Common myeloid progenitor, CD34-positive (primary cell): ENCODE measurements at regions not wholly inside any gene's neighbourhood (a gene's known extent, or its start where the extent isn't known, plus 50 kb on each side); places are given as distances from the start of the nearest gene placed in this dataset.
"Not testable (repeated sequence)": the region's sequence is repeated elsewhere in the genome, so short reads cannot be mapped to it uniquely, and the experiment has no call there.

Experiments
- CTCF ChIA-PET: fragments of 350-600 bp; sonication (Branson Sonifier 250); formaldehyde crosslinking; loops from one replicate; lab custom pipeline; 2021; ENCODE audit warnings: antibody characterized with exemption; lab: Charles Lee
- POLR2A ChIA-PET: fragments of 350-600 bp; sonication (Branson Sonifier 250); formaldehyde crosslinking; loops from one replicate; lab custom pipeline; 2021; ENCODE audit warnings: antibody characterized with exemption; lab: Charles Lee
- DNase-seq, 3 donors: peaks; one replicate each; pipeline versions ENCODE4 v3.0.0 to v3.0.0-alpha.2; 2013
- H3K27ac ChIP-seq, 2 experiments: 1 replicate in 1 of 2; 2 replicates in 1 of 2; pipeline ENCODE4 v1.7.0; 2013; ENCODE audit warnings: inconsistent platforms in 2 of 2, low read length in 2 of 2, mild to moderate bottlenecking in 2 of 2, low read depth in 1 of 2, moderate library complexity in 1 of 2; ENCODE audit not compliant: severe bottlenecking in 2 of 2, insufficient read depth in 1 of 2, poor library complexity in 1 of 2
- H3K27me3 ChIP-seq, 5 experiments: replicated peaks in 2 of 5; 1 replicate in 3 of 5; 2 replicates in 2 of 5; pipeline versions ENCODE4 v1.6.1 to v1.7.0; 2013; ENCODE audit warnings: low read length in 4 of 5, mild to moderate bottlenecking in 2 of 5, moderate library complexity in 2 of 5, inconsistent platforms in 1 of 5; ENCODE audit not compliant: insufficient read depth in 5 of 5, control insufficient read depth in 4 of 5
- H3K36me3 ChIP-seq, 4 experiments: 1 replicate in 2 of 4; 2 replicates in 2 of 4; pipeline versions ENCODE4 v1.6.1 to v1.7.0; 2013; ENCODE audit warnings: low read length in 3 of 4, control low read depth in 1 of 4, mild to moderate bottlenecking in 1 of 4; ENCODE audit not compliant: control insufficient read depth in 4 of 4, insufficient read depth in 4 of 4
- H3K4me1 ChIP-seq, 4 experiments: 1 replicate in 3 of 4; 2 replicates in 1 of 4; pipeline versions ENCODE4 v1.6.1 to v1.7.1; 2013; ENCODE audit warnings: low read length in 3 of 4, mild to moderate bottlenecking in 3 of 4, control low read depth in 1 of 4, inconsistent platforms in 1 of 4, moderate library complexity in 1 of 4; ENCODE audit not compliant: control insufficient read depth in 4 of 4, insufficient read depth in 4 of 4; ENCODE audit errors: control extremely low read depth in 1 of 4
- H3K4me3 ChIP-seq, 7 experiments: 1 replicate in 4 of 7; 2 replicates in 3 of 7; pipeline versions ENCODE4 v1.5.1 to v1.7.0; 2013; ENCODE audit warnings: mild to moderate bottlenecking in 7 of 7, low read length in 6 of 7, moderate library complexity in 6 of 7, inconsistent platforms in 2 of 7, low read depth in 2 of 7, control low read depth in 1 of 7; ENCODE audit not compliant: insufficient read depth in 4 of 7, control insufficient read depth in 1 of 7; ENCODE audit errors: extremely low read depth in 1 of 7
- H3K9me3 ChIP-seq, 5 experiments: 1 replicate in 4 of 5; 2 replicates in 1 of 5; pipeline versions ENCODE4 v1.6.1 to v1.7.1; 2013; ENCODE audit warnings: low read length in 4 of 5, mild to moderate bottlenecking in 2 of 5, inconsistent platforms in 1 of 5, low read depth in 1 of 5, moderate library complexity in 1 of 5; ENCODE audit not compliant: control insufficient read depth in 4 of 5, insufficient read depth in 2 of 5; ENCODE audit errors: control extremely low read depth in 1 of 5
- WGBS: methylation state at CpG from one replicate; pipeline ENCODE4 v1.1.5; 2013; ENCODE audit not compliant: insufficient coverage; 5-methylcytosine and 5-hydroxymethylcytosine counted together

DNA sequence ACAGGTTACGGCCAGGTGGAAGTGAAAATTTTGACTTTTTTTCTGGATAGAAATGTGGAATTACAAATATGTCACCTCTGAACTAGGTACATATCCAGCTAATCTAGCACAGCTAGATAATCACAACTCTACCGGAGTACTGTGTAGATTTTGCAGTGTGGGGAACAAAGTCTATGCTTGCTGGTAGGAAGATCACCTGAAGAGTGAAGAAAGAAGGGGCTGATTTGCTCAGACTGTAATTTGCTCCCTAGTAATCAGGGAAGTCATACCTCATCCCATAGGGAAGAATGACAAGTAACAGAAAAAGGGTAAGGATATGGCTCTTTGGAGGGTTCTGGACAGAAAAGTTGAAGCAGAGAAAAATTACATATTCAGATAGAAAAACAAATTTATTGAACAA is 319.6 kb upstream of the TMPRSS15 start:
- Histone ChIP-seq H3K9me3 (no peaks in the 10 kb centered on the region), H3K4me3 (no peak overlapping the region), H3K27me3 (no peaks in the 10 kb centered on the region), H3K4me1 (no peaks in the 10 kb centered on the region), H3K27ac (no peak overlapping the region), H3K36me3 (no peaks in the 10 kb centered on the region)
- ChIA-PET CTCF (no interaction called here), POLR2A (interaction anchor here (0.6 kb wide), 1 partner anchor 65 kb away, joined by 3 read pairs; no protein-coding TSS in a partner anchor)
- WGBS, result no CpG with 5 or more reads among the region's 2 CpGs
- no peak for DNase-seq

DNA sequence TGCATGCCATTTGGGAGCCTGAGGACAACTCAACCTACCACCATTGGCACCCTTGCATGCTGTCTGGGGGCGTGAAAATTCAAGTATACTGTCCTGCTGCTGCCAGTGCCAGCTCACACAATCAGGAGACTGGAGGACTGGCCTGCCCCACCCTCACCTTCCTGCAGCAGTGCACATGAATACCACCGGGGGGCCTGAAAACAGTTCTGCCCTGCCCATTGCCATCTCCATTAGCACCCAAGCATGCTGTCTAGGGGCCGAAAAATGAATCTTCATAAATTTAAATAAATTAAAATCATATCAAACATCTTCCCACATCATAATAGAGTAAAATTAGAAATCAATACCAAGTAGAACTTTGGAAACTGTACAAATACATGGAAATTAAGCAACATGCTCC is 322.1 kb upstream of the TMPRSS15 start:
- POLR2A ChIA-PET, result no interaction called here
- H3K4me1 ChIP-seq, result no peaks in the 10 kb centered on the region
- DNase-seq, result no peak
- H3K36me3 ChIP-seq, result no peaks in the 10 kb centered on the region
- H3K27me3 ChIP-seq, result no peaks in the 10 kb centered on the region
- 36% methylated on average over 1 of the region's 3 CpGs for WGBS
- no peaks in the 10 kb centered on the region for H3K9me3 ChIP-seq
- no peak overlapping the region for H3K27ac ChIP-seq
- CTCF ChIA-PET, result no interaction called here
- H3K4me3 ChIP-seq, result no peak overlapping the region

DNA sequence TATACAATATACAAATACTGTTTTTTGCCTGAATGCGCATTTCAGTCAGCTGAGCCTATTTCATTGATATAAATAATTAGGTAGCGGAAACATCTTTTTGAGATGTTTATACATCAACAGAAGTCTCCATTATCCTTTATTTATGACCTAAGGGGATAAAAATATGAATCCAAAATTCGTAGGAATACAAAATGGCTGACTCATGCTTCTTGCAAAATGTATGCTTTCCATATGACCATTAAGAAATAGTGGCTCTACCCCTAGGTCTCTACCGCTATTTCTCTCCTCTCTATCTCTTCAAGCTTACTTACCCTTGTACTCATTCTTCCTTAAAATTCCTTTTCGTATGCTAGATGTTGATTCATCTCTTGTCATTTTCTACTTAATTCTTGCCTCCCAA is 338.4 kb upstream of the TMPRSS15 start:
- ChIA-PET CTCF (no interaction called here), POLR2A (no interaction called here)
- no peaks in the 10 kb centered on the region for H3K9me3 ChIP-seq
- 100% methylated on average over 2 of the region's 5 CpGs for WGBS
- no peak overlapping the region for H3K4me3 ChIP-seq
- no peaks in the 10 kb centered on the region for H3K36me3 ChIP-seq
- H3K4me1 ChIP-seq, result no peaks in the 10 kb centered on the region
- no peak for DNase-seq
- no peaks in the 10 kb centered on the region for H3K27me3 ChIP-seq
- no peak overlapping the region for H3K27ac ChIP-seq

DNA sequence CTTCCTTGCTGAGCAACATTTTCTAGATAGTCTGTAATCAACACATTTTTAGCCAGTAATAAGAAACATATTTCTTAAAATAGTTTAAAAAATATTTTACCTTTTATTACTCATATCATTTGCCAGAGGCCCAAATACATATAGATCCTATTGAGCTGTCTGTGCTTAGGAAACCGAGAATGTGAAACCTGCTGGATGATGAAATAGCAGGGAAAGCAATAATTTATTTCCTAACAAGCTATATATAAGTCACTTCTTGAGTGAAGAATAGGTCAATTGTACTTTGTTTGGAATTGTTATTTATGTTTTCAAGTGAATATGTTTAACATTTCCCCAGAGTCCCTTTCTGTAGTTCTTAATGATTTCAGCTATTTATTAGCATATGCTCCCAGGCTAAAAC is 339.9 kb upstream of the TMPRSS15 start:
- no peak for DNase-seq
- no peaks in the 10 kb centered on the region for H3K4me1 ChIP-seq
- H3K4me3 ChIP-seq, result no peak overlapping the region
- H3K27me3 ChIP-seq, result no peaks in the 10 kb centered on the region
- WGBS, result no CpG with 5 or more reads among the region's 1 CpG
- ChIA-PET POLR2A (no interaction called here), CTCF (no interaction called here)
- H3K9me3 ChIP-seq, result no peaks in the 10 kb centered on the region
- no peaks in the 10 kb centered on the region for H3K36me3 ChIP-seq
- H3K27ac ChIP-seq, result no peak overlapping the region

DNA sequence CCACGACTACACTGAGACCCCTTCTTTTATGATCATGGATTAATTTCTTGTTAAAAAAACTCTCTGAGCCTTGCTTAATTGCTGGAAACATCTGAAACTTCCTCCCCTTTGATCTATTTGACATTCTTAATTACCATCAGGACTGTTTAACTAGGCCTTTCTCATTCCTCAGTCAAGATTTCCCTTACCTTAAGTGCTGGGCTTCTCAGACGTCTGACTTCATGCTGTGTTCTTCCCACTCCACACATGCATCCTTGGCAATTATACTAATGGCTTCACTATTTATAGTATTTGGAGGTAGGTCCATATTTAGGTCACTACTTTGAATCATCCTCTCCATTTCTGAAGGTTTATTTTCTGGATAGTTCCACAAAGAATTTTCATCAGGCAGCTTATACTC is 341.3 kb upstream of the TMPRSS15 start:
- no peaks in the 10 kb centered on the region for H3K9me3 ChIP-seq
- H3K4me1 ChIP-seq, result no peaks in the 10 kb centered on the region
- H3K4me3 ChIP-seq, result no peak overlapping the region
- 83% methylated on average over 1 of the region's 2 CpGs for WGBS
- no peaks in the 10 kb centered on the region for H3K36me3 ChIP-seq
- H3K27ac ChIP-seq, result no peak overlapping the region
- ChIA-PET POLR2A (no interaction called here), CTCF (no interaction called here)
- DNase-seq, result no peak
- no peaks in the 10 kb centered on the region for H3K27me3 ChIP-seq

DNA sequence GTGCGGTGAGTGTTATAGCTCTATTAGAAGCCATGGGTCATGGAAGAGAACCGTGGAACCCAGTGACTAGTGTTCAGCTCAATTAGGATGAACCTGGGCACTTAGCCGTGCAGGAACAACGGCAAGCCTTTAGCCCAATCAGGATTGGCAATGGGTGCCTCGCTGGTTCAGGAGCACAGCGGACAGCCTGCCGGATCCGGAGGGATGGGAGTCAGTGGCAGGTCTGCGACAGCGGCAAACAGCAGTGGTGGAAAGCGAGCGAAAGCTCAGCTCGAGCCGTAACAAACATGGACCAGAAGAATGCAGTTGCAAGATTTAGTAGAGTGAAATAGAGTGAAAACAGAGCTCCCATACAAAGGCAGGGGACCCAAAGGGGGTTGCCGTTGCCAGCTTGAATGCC is 349.3 kb upstream of the TMPRSS15 start:
- H3K27me3 ChIP-seq, H3K36me3 ChIP-seq, H3K27ac ChIP-seq, H3K4me1 ChIP-seq, DNase-seq, H3K9me3 ChIP-seq, H3K4me3 ChIP-seq, CTCF ChIA-PET, POLR2A ChIA-PET: not testable (repeated sequence)
- 97% methylated on average over 15 of the region's 15 CpGs for WGBS

DNA sequence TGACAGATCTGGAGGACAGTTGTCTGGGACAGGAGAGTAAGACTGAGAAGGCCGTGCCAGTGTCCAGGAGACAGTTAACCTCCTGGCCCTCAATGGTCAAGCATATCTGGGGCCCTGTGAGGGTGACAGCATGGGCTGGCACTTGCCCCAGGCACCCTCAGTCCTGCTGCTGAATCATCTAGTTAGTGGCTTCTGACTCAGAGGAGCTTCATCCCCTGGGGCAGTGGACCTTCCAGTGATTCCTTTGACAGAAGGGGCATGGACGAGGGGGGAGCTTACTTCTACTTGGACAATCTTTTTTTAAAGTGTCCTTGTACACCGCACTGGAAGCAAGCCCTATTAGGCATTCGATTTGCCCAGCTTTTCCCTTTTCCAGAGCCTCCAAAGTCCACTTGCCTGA is 352.7 kb upstream of the TMPRSS15 start:
- H3K4me1 ChIP-seq, H3K9me3 ChIP-seq, H3K27ac ChIP-seq, H3K4me3 ChIP-seq, H3K36me3 ChIP-seq, POLR2A ChIA-PET, DNase-seq, H3K27me3 ChIP-seq: not testable (repeated sequence)
- 84% methylated on average over 3 of the region's 4 CpGs for WGBS
- CTCF ChIA-PET, result interaction anchor here (0.6 kb wide), 1 partner anchor 43 kb away, joined by 3 read pairs; no protein-coding TSS in a partner anchor
